WTC11 (cell line): ENCODE measurements at regions not wholly inside any gene's neighbourhood (a gene's known extent, or its start where the extent isn't known, plus 50 kb on each side); places are given as distances from the start of the nearest gene placed in this dataset.

Source experiments
- CREB1 ChIP-seq: sonication (generic); formaldehyde crosslinking; IDR thresholded peaks from 2 replicates; pipeline ENCODE4 v1.8.0; 2023; ENCODE audit warnings: mild to moderate bottlenecking, missing genetic modification reagents
- E2F1 ChIP-seq: sonication (generic); formaldehyde crosslinking; IDR thresholded peaks from 2 replicates; pipeline ENCODE4 v1.8.0; 2022; ENCODE audit warnings: mild to moderate bottlenecking, missing genetic modification reagents
- ELF4 ChIP-seq: sonication (generic); formaldehyde crosslinking; IDR thresholded peaks from 2 replicates; pipeline ENCODE4 v1.8.1; 2022; ENCODE audit warnings: low read depth, mild to moderate bottlenecking, moderate library complexity, missing genetic modification reagents
- GRHL2 ChIP-seq: fragments of 250-450 bp; sonication (Bioruptor Pico); IDR thresholded peaks from 2 replicates; pipeline ENCODE4 v1.8.0; 2022; ENCODE audit warnings: mild to moderate bottlenecking, moderate library complexity; ENCODE audit not compliant: insufficient replicate concordance, severe bottlenecking
- TF ChIP-seq, protein P1 (sequence below): sonication (generic); formaldehyde crosslinking; IDR thresholded peaks from 2 replicates; pipeline ENCODE4 v1.8.0; 2023; ENCODE audit warnings: mild to moderate bottlenecking, missing genetic modification reagents

DNA sequence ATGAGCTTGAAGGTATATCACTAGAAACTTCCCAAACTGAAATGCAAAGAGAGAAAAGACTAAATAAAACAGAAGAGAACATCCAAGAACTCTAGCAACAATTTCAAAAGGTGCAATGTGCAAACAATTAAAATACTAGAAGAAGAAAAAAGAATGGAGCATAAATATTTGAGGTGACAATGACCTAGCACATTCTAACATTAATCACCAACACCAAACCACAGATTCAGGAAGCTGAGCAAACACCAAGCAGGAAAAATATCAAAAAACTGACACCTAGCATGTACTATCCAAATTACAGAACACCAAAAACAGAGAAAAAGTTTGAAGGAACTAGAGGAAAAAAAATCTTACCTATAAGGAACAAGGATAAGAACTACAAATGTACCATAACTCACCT, 460.8 kb downstream of the IRS1 start:
- no peak for TF ChIP-seq CREB1
- TF ChIP-seq, protein P1, sequence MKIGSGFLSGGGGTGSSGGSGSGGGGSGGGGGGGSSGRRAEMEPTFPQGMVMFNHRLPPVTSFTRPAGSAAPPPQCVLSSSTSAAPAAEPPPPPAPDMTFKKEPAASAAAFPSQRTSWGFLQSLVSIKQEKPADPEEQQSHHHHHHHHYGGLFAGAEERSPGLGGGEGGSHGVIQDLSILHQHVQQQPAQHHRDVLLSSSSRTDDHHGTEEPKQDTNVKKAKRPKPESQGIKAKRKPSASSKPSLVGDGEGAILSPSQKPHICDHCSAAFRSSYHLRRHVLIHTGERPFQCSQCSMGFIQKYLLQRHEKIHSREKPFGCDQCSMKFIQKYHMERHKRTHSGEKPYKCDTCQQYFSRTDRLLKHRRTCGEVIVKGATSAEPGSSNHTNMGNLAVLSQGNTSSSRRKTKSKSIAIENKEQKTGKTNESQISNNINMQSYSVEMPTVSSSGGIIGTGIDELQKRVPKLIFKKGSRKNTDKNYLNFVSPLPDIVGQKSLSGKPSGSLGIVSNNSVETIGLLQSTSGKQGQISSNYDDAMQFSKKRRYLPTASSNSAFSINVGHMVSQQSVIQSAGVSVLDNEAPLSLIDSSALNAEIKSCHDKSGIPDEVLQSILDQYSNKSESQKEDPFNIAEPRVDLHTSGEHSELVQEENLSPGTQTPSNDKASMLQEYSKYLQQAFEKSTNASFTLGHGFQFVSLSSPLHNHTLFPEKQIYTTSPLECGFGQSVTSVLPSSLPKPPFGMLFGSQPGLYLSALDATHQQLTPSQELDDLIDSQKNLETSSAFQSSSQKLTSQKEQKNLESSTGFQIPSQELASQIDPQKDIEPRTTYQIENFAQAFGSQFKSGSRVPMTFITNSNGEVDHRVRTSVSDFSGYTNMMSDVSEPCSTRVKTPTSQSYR (CRISPR knock-in tag) = no peak
- TF ChIP-seq E2F1 (CRISPR knock-in tag) = no peak
- no peak for TF ChIP-seq ELF4 (CRISPR knock-in tag)
- no peak for TF ChIP-seq GRHL2
